HepG2 (cell line): ENCODE measurements at regions not wholly inside any gene's neighbourhood (a gene's known extent, or its start where the extent isn't known, plus 50 kb on each side); places are given as distances from the start of the nearest gene placed in this dataset.

ENCODE experiments used
- ATAC-seq: fragments of 200-7000 bp; cut with Tn5 transposase; 3 replicates; pipeline ENCODE4 v1.9.1; 2020; ENCODE audit warnings: mild to moderate bottlenecking, moderate library complexity
- BruUV-seq: library from RNA; stranded (reverse); fragments of 400-500 nt; replicated peaks from 2 replicates; lab custom pipeline; 2021; lab: Mats Ljungman, UMichigan
- CTCF ChIA-PET: fragments of 300-600 bp; formaldehyde crosslinking; extraction: SDS; loops from one replicate; lab custom pipeline; 2021; ENCODE audit warnings: low total read pairs, inconsistent platforms, low intra/inter-chr PET ratio; lab: Yijun Ruan, JAX
- POLR2A ChIA-PET: fragments of 350-600 bp; sonication (Branson Sonifier 250); formaldehyde crosslinking; loops from one replicate; lab custom pipeline; 2020; ENCODE audit warnings: antibody characterized with exemption, inconsistent platforms; lab: Yijun Ruan, JAX
- DNase-seq: peaks from one replicate; pipeline ENCODE4 v3.0.0-alpha.2; 2015; ENCODE audit warnings: low spot score
- FAIRE-seq: peaks from 3 replicates; lab custom pipeline; 2011; peaks lifted over from hg19 to GRCh38; lab: Jason Lieb, UNC
- H2AFZ ChIP-seq: one replicate; pipeline ENCODE4 v1.6.1; 2011; ENCODE audit warnings: low read length, inconsistent platforms
- H3K27ac ChIP-seq: fragments of 300-600 bp; 3 replicates; pipeline ENCODE4 v1.8.0; 2011; ENCODE audit warnings: mixed run types, mild to moderate bottlenecking, mixed read lengths, low read length, inconsistent platforms; ENCODE audit not compliant: insufficient read depth; ENCODE audit errors: extremely low read length
- H3K27me3 ChIP-seq, 2 experiments: fragments of 200-600 bp in 1 of 2; 2 replicates in 1 of 2; 3 replicates in 1 of 2; pipeline versions ENCODE4 v1.6.0 to v1.8.0; 2011; ENCODE audit warnings: low read length in 2 of 2, mild to moderate bottlenecking in 2 of 2, moderate library complexity in 2 of 2, inconsistent platforms in 1 of 2; ENCODE audit not compliant: insufficient read depth in 2 of 2, control insufficient read depth in 1 of 2
- H3K36me3 ChIP-seq, 2 experiments: fragments of 200-600 bp in 1 of 2; replicated peaks in 1 of 2; 2 replicates in 1 of 2; 3 replicates in 1 of 2; pipeline versions ENCODE4 v1.5.1 to v1.8.0; 2011; ENCODE audit warnings: low read length in 2 of 2, inconsistent platforms in 1 of 2; ENCODE audit not compliant: insufficient read depth in 2 of 2, control insufficient read depth in 1 of 2
- H3K4me1 ChIP-seq: 2 replicates; pipeline ENCODE4 v1.5.1; 2012; ENCODE audit warnings: low read length, inconsistent platforms; ENCODE audit not compliant: insufficient read depth
- H3K4me2 ChIP-seq: 2 replicates; pipeline ENCODE4 v1.6.0; 2011; ENCODE audit warnings: low read depth, low read length, inconsistent platforms
- H3K4me3 ChIP-seq, 3 experiments: fragments of 200-600 bp in 1 of 3; sonication (generic), shearing (Covaris generic) in 1 of 3; replicated peaks in 1 of 3; 2 replicates each; pipeline ENCODE4 v1.5.1; 2011 to 2016; ENCODE audit warnings: low read length in 3 of 3, inconsistent platforms in 2 of 3, low read depth in 2 of 3, mild to moderate bottlenecking in 2 of 3, control low read depth in 1 of 3, mixed read lengths in 1 of 3; ENCODE audit not compliant: insufficient read depth in 1 of 3
- H3K79me2 ChIP-seq: one replicate; pipeline ENCODE4 v1.6.1; 2011; ENCODE audit warnings: low read length, inconsistent platforms; ENCODE audit not compliant: insufficient read depth
- H3K9ac ChIP-seq: 2 replicates; pipeline ENCODE4 v1.6.0; 2011; ENCODE audit warnings: mild to moderate bottlenecking, low read depth, low read length, inconsistent platforms; ENCODE audit not compliant: insufficient read depth
- H3K9me3 ChIP-seq: 2 replicates; pipeline ENCODE4 v1.5.1; 2012; ENCODE audit warnings: mild to moderate bottlenecking, low read length
- H4K20me1 ChIP-seq: 2 replicates; pipeline ENCODE4 v1.6.0; 2011; ENCODE audit warnings: inconsistent platforms, mild to moderate bottlenecking, low read length, moderate library complexity; ENCODE audit not compliant: insufficient read depth
- BCL6 ChIP-seq: IDR thresholded peaks from 2 replicates; pipeline ENCODE4 v1.6.1; 2016; ENCODE audit warnings: missing genetic modification reagents, missing compliant biosample characterization
- EP300 ChIP-seq, 3 experiments: sonication (generic) in 1 of 3; formaldehyde crosslinking in 1 of 3; IDR thresholded peaks; 2 replicates each; pipeline versions ENCODE4 v1.5.1 to v1.6.1; 2011 to 2020; ENCODE audit warnings: low read depth in 2 of 3, low read length in 2 of 3, borderline replicate concordance in 1 of 3, improper control_type of control experiment in 1 of 3, mild to moderate bottlenecking in 1 of 3, missing genetic modification reagents in 1 of 3, moderate library complexity in 1 of 3
- ESRRA ChIP-seq: sonication (generic); formaldehyde crosslinking; IDR thresholded peaks from 2 replicates; pipeline ENCODE4 v1.5.1; 2020; ENCODE audit warnings: mild to moderate bottlenecking, low read depth, missing genetic modification reagents
- ETV5 ChIP-seq: IDR thresholded peaks from 2 replicates; pipeline ENCODE4 v1.6.1; 2018; ENCODE audit warnings: missing biosample characterization, missing genetic modification reagents, inconsistent platforms, borderline replicate concordance
- HES4 ChIP-seq: sonication (generic); formaldehyde crosslinking; IDR thresholded peaks from 2 replicates; pipeline ENCODE4 v1.9.0; 2021; ENCODE audit warnings: mild to moderate bottlenecking, missing genetic modification reagents, borderline replicate concordance
- MEIS2 ChIP-seq: sonication (generic); formaldehyde crosslinking; IDR thresholded peaks from 2 replicates; pipeline ENCODE4 v1.9.0; 2021; ENCODE audit warnings: mild to moderate bottlenecking, missing genetic modification reagents
- PAWR ChIP-seq: sonication (generic); formaldehyde crosslinking; IDR thresholded peaks from 2 replicates; pipeline ENCODE4 v1.4.0; 2020; ENCODE audit warnings: missing genetic modification reagents, mild to moderate bottlenecking, borderline replicate concordance
- RBFOX2 ChIP-seq: fragments of 200-400 bp; formaldehyde crosslinking; IDR thresholded peaks from 2 replicates; pipeline ENCODE4 v1.6.1; 2017; ENCODE audit warnings: low read depth, mild to moderate bottlenecking, low read length
- THAP11 ChIP-seq: IDR thresholded peaks from 2 replicates; pipeline ENCODE4 v1.6.1; 2016; ENCODE audit warnings: missing biosample characterization, missing genetic modification reagents
- ZBTB3 ChIP-seq: sonication (generic); formaldehyde crosslinking; IDR thresholded peaks from 2 replicates; pipeline ENCODE4 v1.4.0; 2020; ENCODE audit warnings: low read depth, mild to moderate bottlenecking, moderate library complexity, missing genetic modification reagents, borderline replicate concordance
- ZNF546 ChIP-seq: sonication (generic); formaldehyde crosslinking; conservative IDR thresholded peaks from 2 replicates; pipeline ENCODE4 v1.8.1; 2023; ENCODE audit warnings: mild to moderate bottlenecking, missing genetic modification reagents
- ZNF615 ChIP-seq: sonication (generic); formaldehyde crosslinking; IDR thresholded peaks from 2 replicates; pipeline ENCODE4 v1.5.0; 2020; ENCODE audit warnings: mild to moderate bottlenecking, missing genetic modification reagents, borderline replicate concordance
- ZNF709 ChIP-seq: sonication (generic); formaldehyde crosslinking; IDR thresholded peaks from 2 replicates; pipeline ENCODE4 v1.5.0; 2020; ENCODE audit warnings: mild to moderate bottlenecking, missing genetic modification reagents
- ZSCAN31 ChIP-seq: sonication (generic); formaldehyde crosslinking; IDR thresholded peaks from 2 replicates; pipeline ENCODE4 v1.5.0; 2020; ENCODE audit warnings: low read depth, mild to moderate bottlenecking, missing genetic modification reagents
- ZZZ3 ChIP-seq: sonication (generic); formaldehyde crosslinking; IDR thresholded peaks from 2 replicates; pipeline ENCODE4 v1.4.0; 2020; ENCODE audit warnings: missing genetic modification reagents, mild to moderate bottlenecking, borderline replicate concordance
- WGBS: methylation state at CpG from one replicate; pipeline ENCODE4 v1.1.6; 2017; ENCODE audit warnings: low lambda C conversion rate; 5-methylcytosine and 5-hydroxymethylcytosine counted together
- in situ Hi-C: cut with HindIII; loops from 2 replicates; pipeline ENCODE4 v1.10.0; 2017; ENCODE audit warnings: low pct_unique_long_range_greater_than_20kb; ENCODE audit not compliant: extremely low pct_ligation_motif_present
- intact Hi-C: fragments of 100-400 bp; cut with micrococcal nuclease; formaldehyde crosslinking; loops from one replicate; pipeline ENCODE4 v1.10.0; 2022; ENCODE audit not compliant: unreplicated experiment
- TF ChIP-seq, protein P1 (sequence below): sonication (generic); formaldehyde crosslinking; IDR thresholded peaks from 2 replicates; pipeline ENCODE4 v1.8.1; 2023; ENCODE audit warnings: mild to moderate bottlenecking, missing genetic modification reagents
- TF ChIP-seq, protein P2 (sequence below): sonication (generic); formaldehyde crosslinking; IDR thresholded peaks from 2 replicates; pipeline ENCODE4 v1.5.0; 2020; ENCODE audit warnings: mild to moderate bottlenecking, missing genetic modification reagents, moderate library complexity
- TF ChIP-seq, protein P3 (sequence below): sonication (generic); formaldehyde crosslinking; IDR thresholded peaks from 2 replicates; pipeline ENCODE4 v1.5.0; 2020; ENCODE audit warnings: missing genetic modification reagents, mild to moderate bottlenecking, borderline replicate concordance
- TF ChIP-seq, protein P4 (sequence below): sonication (generic); formaldehyde crosslinking; IDR thresholded peaks from 2 replicates; pipeline ENCODE4 v1.5.0; 2020; ENCODE audit warnings: missing genetic modification reagents, mild to moderate bottlenecking, borderline replicate concordance

DNA sequence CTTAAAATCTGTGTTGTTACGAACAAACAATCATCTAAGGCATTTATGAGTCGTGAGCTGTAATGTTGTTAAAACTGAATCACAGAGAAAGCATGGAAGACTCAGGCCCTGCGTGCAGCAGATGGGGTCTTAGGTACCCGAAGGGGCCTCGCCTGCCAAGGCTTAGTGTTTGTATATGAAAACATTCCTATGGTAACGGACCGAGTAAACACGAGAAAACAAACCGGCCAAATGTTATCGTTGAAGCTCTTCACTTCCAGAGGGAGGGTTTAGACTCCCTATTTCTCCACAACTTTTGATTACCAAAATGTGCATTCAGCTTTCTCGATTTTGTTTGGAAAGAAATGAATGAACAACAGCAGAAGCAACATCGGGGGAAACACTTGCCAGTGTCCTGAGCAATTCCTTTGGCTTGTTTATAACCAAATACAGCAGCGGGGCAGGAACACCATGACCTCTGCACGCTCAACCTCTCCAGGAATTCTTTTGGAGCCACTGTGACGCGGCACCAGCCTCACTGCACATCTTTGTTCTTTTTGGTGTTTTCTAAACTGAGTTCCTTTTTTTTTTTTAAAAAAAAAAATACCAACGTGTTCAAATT lies 121.6 kb upstream of the KLF6 start (continued):
- TF ChIP-seq ZNF546 (no peak), BCL6 (CRISPR knock-in tag) (peak; percentile 73), RBFOX2 (no peak), ETV5 (CRISPR knock-in tag) (no peak), ZBTB3 (CRISPR knock-in tag) (no peak)

DNA sequence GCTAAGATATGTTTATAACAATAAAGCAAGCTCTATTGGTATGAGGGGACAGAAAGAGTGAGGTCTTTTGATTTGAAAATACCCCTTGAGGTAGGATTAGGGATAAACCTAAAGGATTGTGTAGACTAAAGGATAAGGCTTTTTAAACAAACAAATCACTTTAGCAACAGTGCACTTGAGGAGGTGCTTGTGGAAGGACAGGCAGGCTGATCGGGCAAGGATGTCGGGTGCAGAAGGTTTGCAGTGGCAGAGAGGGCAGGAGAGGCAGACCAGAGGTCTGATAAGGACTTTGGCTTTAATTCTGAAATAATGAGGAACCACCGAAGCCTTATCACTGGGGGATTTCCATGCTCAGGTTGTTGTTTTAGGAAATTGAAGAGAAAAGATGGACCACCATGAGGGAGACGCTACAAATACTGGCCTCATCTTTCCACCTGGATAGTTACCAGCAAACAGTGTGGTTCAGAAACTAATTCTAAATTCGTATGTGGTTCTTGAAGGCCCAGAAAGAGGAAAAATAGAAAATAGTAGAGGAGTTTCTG lies 119.5 kb upstream of the KLF6 start:
- ChIA-PET CTCF (no interaction called here), POLR2A (no interaction called here)
- H3K36me3 ChIP-seq, result no peaks in the 10 kb centered on the region
- H3K79me2 ChIP-seq, result no peaks in the 10 kb centered on the region
- H3K4me1 ChIP-seq, result peaks cover 38% of the 10 kb centered on the region
- H3K27ac ChIP-seq, result no peak overlapping the region
- no TSS peak for BruUV-seq
- no peak for FAIRE-seq
- DNase-seq, result no peak
- WGBS, result 94% methylated on average over 5 of the region's 5 CpGs
- H2AFZ ChIP-seq, result no peak overlapping the region
- H3K9me3 ChIP-seq, result no peaks in the 10 kb centered on the region
- in situ Hi-C loops, result no loop called here
- H3K4me3 ChIP-seq, result no peak overlapping the region
- H3K9ac ChIP-seq, result no peak overlapping the region
- intact Hi-C loops, result no loop called here
- no peak overlapping the region for H3K4me2 ChIP-seq
- ATAC-seq, result no peak
- H4K20me1 ChIP-seq, result no peaks in the 10 kb centered on the region
- no peaks in the 10 kb centered on the region for H3K27me3 ChIP-seq
- TF ChIP-seq PAWR (CRISPR knock-in tag) (no peak), ZSCAN31 (CRISPR knock-in tag) (no peak), ZNF709 (CRISPR knock-in tag) (no peak), THAP11 (CRISPR knock-in tag) (no peak), ZZZ3 (no peak), ESRRA (CRISPR knock-in tag) (no peak), ZNF615 (CRISPR knock-in tag) (no peak), EP300 (IDR thresholded peaks at IDR 0.05; ENCODE audit: low read depth in 2 of 2, low read length in 2 of 2) (no peak), EP300 (CRISPR knock-in tag; IDR thresholded peaks at IDR 0.05; ENCODE audit: borderline replicate concordance) (no peak), HES4 (CRISPR knock-in tag) (no peak), MEIS2 (no peak)
- TF ChIP-seq, protein P1, sequence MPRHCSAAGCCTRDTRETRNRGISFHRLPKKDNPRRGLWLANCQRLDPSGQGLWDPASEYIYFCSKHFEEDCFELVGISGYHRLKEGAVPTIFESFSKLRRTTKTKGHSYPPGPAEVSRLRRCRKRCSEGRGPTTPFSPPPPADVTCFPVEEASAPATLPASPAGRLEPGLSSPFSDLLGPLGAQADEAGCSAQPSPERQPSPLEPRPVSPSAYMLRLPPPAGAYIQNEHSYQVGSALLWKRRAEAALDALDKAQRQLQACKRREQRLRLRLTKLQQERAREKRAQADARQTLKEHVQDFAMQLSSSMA, result no peak
- TF ChIP-seq, protein P2, sequence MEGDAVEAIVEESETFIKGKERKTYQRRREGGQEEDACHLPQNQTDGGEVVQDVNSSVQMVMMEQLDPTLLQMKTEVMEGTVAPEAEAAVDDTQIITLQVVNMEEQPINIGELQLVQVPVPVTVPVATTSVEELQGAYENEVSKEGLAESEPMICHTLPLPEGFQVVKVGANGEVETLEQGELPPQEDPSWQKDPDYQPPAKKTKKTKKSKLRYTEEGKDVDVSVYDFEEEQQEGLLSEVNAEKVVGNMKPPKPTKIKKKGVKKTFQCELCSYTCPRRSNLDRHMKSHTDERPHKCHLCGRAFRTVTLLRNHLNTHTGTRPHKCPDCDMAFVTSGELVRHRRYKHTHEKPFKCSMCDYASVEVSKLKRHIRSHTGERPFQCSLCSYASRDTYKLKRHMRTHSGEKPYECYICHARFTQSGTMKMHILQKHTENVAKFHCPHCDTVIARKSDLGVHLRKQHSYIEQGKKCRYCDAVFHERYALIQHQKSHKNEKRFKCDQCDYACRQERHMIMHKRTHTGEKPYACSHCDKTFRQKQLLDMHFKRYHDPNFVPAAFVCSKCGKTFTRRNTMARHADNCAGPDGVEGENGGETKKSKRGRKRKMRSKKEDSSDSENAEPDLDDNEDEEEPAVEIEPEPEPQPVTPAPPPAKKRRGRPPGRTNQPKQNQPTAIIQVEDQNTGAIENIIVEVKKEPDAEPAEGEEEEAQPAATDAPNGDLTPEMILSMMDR, result no peak
- TF ChIP-seq, protein P3, sequence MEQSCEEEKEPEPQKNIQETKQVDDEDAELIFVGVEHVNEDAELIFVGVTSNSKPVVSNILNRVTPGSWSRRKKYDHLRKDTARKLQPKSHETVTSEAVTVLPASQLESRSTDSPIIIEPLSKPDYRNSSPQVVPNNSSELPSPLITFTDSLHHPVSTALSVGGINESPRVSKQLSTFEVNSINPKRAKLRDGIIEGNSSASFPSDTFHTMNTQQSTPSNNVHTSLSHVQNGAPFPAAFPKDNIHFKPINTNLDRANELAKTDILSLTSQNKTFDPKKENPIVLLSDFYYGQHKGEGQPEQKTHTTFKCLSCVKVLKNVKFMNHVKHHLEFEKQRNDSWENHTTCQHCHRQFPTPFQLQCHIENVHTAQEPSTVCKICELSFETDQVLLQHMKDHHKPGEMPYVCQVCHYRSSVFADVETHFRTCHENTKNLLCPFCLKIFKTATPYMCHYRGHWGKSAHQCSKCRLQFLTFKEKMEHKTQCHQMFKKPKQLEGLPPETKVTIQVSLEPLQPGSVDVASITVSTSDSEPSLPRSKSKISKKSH (CRISPR knock-in tag), result no peak
- TF ChIP-seq, protein P4, sequence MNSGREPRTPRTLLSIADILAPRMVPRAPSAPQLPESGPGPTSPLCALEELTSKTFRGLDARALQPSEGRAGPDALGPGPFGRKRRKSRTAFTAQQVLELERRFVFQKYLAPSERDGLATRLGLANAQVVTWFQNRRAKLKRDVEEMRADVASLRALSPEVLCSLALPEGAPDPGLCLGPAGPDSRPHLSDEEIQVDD, result no peak
